WTC11 (cell line): ENCODE measurements at regions not wholly inside any gene's neighbourhood (a gene's known extent, or its start where the extent isn't known, plus 50 kb on each side); places are given as distances from the start of the nearest gene placed in this dataset.

Experiments
- ATAC-seq: fragments of 200-7000 bp; cut with Tn5 transposase; 2 replicates; pipeline ENCODE4 v1.10.0; 2021; ENCODE audit warnings: mild to moderate bottlenecking, moderate library complexity
- CTCF ChIA-PET: fragments of 300-600 bp; sonication (Branson Sonifier 250); formaldehyde crosslinking; loops from one replicate; lab custom pipeline; 2021; ENCODE audit warnings: antibody characterized with exemption; lab: Charles Lee
- POLR2A ChIA-PET: fragments of 350-600 bp; sonication (Branson Sonifier 250); formaldehyde crosslinking; loops from one replicate; lab custom pipeline; 2021; ENCODE audit warnings: antibody characterized with exemption; lab: Charles Lee
- DNase-seq: peaks from one replicate; pipeline ENCODE4 v3.0.0; 2021; ENCODE audit warnings: low spot score
- H3K27ac Mint-ChIP-seq: 2 replicates; pipeline ENCODE4 v1.8.0; 2021; ENCODE audit warnings: mixed read lengths
- H3K27me3 Mint-ChIP-seq: 2 replicates; pipeline ENCODE4 v1.8.0; 2021; ENCODE audit warnings: low read depth, mild to moderate bottlenecking, moderate library complexity, mixed read lengths
- H3K36me3 Mint-ChIP-seq: 2 replicates; pipeline ENCODE4 v1.8.0; 2021; ENCODE audit warnings: mixed read lengths
- H3K4me1 Mint-ChIP-seq: 2 replicates; pipeline ENCODE4 v1.8.0; 2022; ENCODE audit warnings: mixed read lengths
- H3K4me3 Mint-ChIP-seq: 2 replicates; pipeline ENCODE4 v1.8.0; 2021; ENCODE audit warnings: mild to moderate bottlenecking, moderate library complexity, mixed read lengths
- H3K9me3 Mint-ChIP-seq: 2 replicates; pipeline ENCODE4 v1.8.0; 2021; ENCODE audit warnings: mixed read lengths
- E2F1 ChIP-seq: sonication (generic); formaldehyde crosslinking; IDR thresholded peaks from 2 replicates; pipeline ENCODE4 v1.8.0; 2022; ENCODE audit warnings: mild to moderate bottlenecking, missing genetic modification reagents
- E2F4 ChIP-seq: sonication (generic); formaldehyde crosslinking; IDR thresholded peaks from 2 replicates; pipeline ENCODE4 v1.8.1; 2022; ENCODE audit warnings: low read depth, mild to moderate bottlenecking, moderate library complexity, missing genetic modification reagents, borderline replicate concordance
- E2F5 ChIP-seq: sonication (generic); formaldehyde crosslinking; IDR thresholded peaks from 2 replicates; pipeline ENCODE4 v1.8.1; 2022; ENCODE audit warnings: mild to moderate bottlenecking, moderate library complexity, missing genetic modification reagents
- FOXP4 ChIP-seq: sonication (generic); formaldehyde crosslinking; IDR thresholded peaks from 2 replicates; pipeline ENCODE4 v1.8.0; 2022; ENCODE audit warnings: mild to moderate bottlenecking, missing genetic modification reagents
- GRHL2 ChIP-seq: fragments of 250-450 bp; sonication (Bioruptor Pico); IDR thresholded peaks from 2 replicates; pipeline ENCODE4 v1.8.0; 2022; ENCODE audit warnings: mild to moderate bottlenecking, moderate library complexity; ENCODE audit not compliant: insufficient replicate concordance, severe bottlenecking
- GTF2I ChIP-seq: fragments of 250-450 bp; sonication (Bioruptor Pico); conservative IDR thresholded peaks from 2 replicates; pipeline ENCODE4 v1.4.0; 2021; ENCODE audit warnings: mild to moderate bottlenecking
- NR2C2 ChIP-seq: sonication (generic); formaldehyde crosslinking; IDR thresholded peaks from 2 replicates; pipeline ENCODE4 v1.8.0; 2022; ENCODE audit warnings: mild to moderate bottlenecking, missing genetic modification reagents
- PREB ChIP-seq: sonication (generic); formaldehyde crosslinking; IDR thresholded peaks from 2 replicates; pipeline ENCODE4 v1.8.1; 2022; ENCODE audit warnings: mild to moderate bottlenecking, missing genetic modification reagents, moderate library complexity, borderline replicate concordance
- SMAD4 ChIP-seq: sonication (generic); formaldehyde crosslinking; IDR thresholded peaks from 2 replicates; pipeline ENCODE4 v1.8.0; 2022; ENCODE audit warnings: mild to moderate bottlenecking, missing genetic modification reagents
- TCF7 ChIP-seq: sonication (generic); formaldehyde crosslinking; IDR thresholded peaks from 2 replicates; pipeline ENCODE4 v1.8.0; 2022; ENCODE audit warnings: mild to moderate bottlenecking, low read depth, missing genetic modification reagents, moderate library complexity
- TEAD1 ChIP-seq: sonication (generic); formaldehyde crosslinking; IDR thresholded peaks from 2 replicates; pipeline ENCODE4 v1.8.0; 2022; ENCODE audit warnings: mild to moderate bottlenecking, missing genetic modification reagents
- TP53 ChIP-seq: sonication (generic); formaldehyde crosslinking; IDR thresholded peaks from 2 replicates; pipeline ENCODE4 v1.8.1; 2023; ENCODE audit warnings: mild to moderate bottlenecking, missing genetic modification reagents
- USF1 ChIP-seq: sonication (generic); formaldehyde crosslinking; IDR thresholded peaks from 2 replicates; pipeline ENCODE4 v1.8.0; 2022; ENCODE audit warnings: mild to moderate bottlenecking, missing genetic modification reagents
- USF2 ChIP-seq: sonication (generic); formaldehyde crosslinking; IDR thresholded peaks from 2 replicates; pipeline ENCODE4 v1.8.1; 2023; ENCODE audit warnings: mild to moderate bottlenecking, missing genetic modification reagents, moderate library complexity
- ZNF219 ChIP-seq: sonication (generic); formaldehyde crosslinking; IDR thresholded peaks from 2 replicates; pipeline ENCODE4 v1.8.0; 2023; ENCODE audit warnings: missing genetic modification reagents, mild to moderate bottlenecking, borderline replicate concordance
- ZNF263 ChIP-seq: sonication (generic); formaldehyde crosslinking; IDR thresholded peaks from 2 replicates; pipeline ENCODE4 v1.8.1; 2022; ENCODE audit warnings: low read depth, mild to moderate bottlenecking, moderate library complexity, missing genetic modification reagents
- ZNF423 ChIP-seq: fragments of 250-450 bp; sonication (Bioruptor Pico); IDR thresholded peaks from 2 replicates; pipeline ENCODE4 v2.1.2; 2022; ENCODE audit warnings: mild to moderate bottlenecking, moderate library complexity
- ZNF671 ChIP-seq: fragments of 250-450 bp; sonication (Bioruptor Pico); IDR thresholded peaks from 2 replicates; pipeline ENCODE4 v1.8.0; 2021; ENCODE audit warnings: mild to moderate bottlenecking

- Mint-ChIP-seq H3K27me3 (no peaks in the 10 kb centered on the region), H3K9me3 (0 out of 2 replicates have a peak, but pooled peaks cover 3% of the 10 kb centered on the region), H3K4me3 (no peak overlapping the region), H3K4me1 (peaks cover 45% of the 10 kb centered on the region), H3K36me3 (no peaks in the 10 kb centered on the region), H3K27ac (no peak overlapping the region)
- CTCF ChIA-PET, result interaction anchor here (0.6 to 3.2 kb wide), 5 partner anchors 11 to 179 kb away, joined by 3 to 14 read pairs (median 4); no protein-coding TSS in a partner anchor
- DNase-seq (no peak), ATAC-seq (no peak)
- POLR2A ChIA-PET, result no interaction called here
- TF ChIP-seq SMAD4 (CRISPR knock-in tag) (no peak), USF1 (CRISPR knock-in tag) (no peak), E2F1 (CRISPR knock-in tag) (no peak), E2F5 (CRISPR knock-in tag) (no peak), GTF2I (CRISPR knock-in tag) (no peak), TP53 (CRISPR knock-in tag) (no peak), GRHL2 (CRISPR knock-in tag) (no peak), PREB (CRISPR knock-in tag) (no peak), E2F4 (CRISPR knock-in tag) (no peak), ZNF219 (CRISPR knock-in tag) (no peak), USF2 (CRISPR knock-in tag) (no peak), ZNF263 (CRISPR knock-in tag) (no peak)
These were observed 208.4 kb upstream of the ZC3H12A start for GRCh38 chr1:37265786-37266667.

- POLR2A ChIA-PET, result no interaction called here
- H3K9me3 Mint-ChIP-seq, result 0 out of 2 replicates have a peak, but pooled peaks cover 3% of the 10 kb centered on the region
- no peak overlapping the region for H3K4me3 Mint-ChIP-seq
- H3K27me3 Mint-ChIP-seq, result no peaks in the 10 kb centered on the region
- CTCF ChIA-PET, result interaction anchor here (1.1 to 3.2 kb wide), 6 partner anchors 12 to 167 kb away, joined by 3 to 14 read pairs (median 4); no protein-coding TSS in a partner anchor
- peaks cover 39% of the 10 kb centered on the region for H3K4me1 Mint-ChIP-seq
- no peaks in the 10 kb centered on the region for H3K36me3 Mint-ChIP-seq
- TF ChIP-seq TCF7 (CRISPR knock-in tag) (no peak), FOXP4 (CRISPR knock-in tag) (no peak), NR2C2 (CRISPR knock-in tag) (no peak), ZNF423 (CRISPR knock-in tag) (no peak), ZNF671 (CRISPR knock-in tag) (no peak), TEAD1 (CRISPR knock-in tag) (no peak), GRHL2 (CRISPR knock-in tag) (no peak), E2F5 (CRISPR knock-in tag) (no peak)
- peak; percentile 66 for ATAC-seq
- no peak overlapping the region for H3K27ac Mint-ChIP-seq
- no peak for DNase-seq
These were observed 207.1 kb upstream of the ZC3H12A start for GRCh38 chr1:37267111-37267835.
